Activated CD4-positive, alpha-beta T cell treated with anti-CD3 and anti-CD28 coated beads for 24 hours (primary cell): ENCODE measurements at regions not wholly inside any gene's neighbourhood (a gene's known extent, or its start where the extent isn't known, plus 50 kb on each side); places are given as distances from the start of the nearest gene placed in this dataset.

Experiments used
- DNase-seq, 2 donors: peaks; one replicate each; pipeline ENCODE4 v3.0.0-alpha.2; 2020; ENCODE audit warnings: low read depth in 2 of 2

- no peak for DNase-seq
Observed at GRCh38 chr1:228920831-228921230, 185.6 kb downstream of the RHOU start.

DNA sequence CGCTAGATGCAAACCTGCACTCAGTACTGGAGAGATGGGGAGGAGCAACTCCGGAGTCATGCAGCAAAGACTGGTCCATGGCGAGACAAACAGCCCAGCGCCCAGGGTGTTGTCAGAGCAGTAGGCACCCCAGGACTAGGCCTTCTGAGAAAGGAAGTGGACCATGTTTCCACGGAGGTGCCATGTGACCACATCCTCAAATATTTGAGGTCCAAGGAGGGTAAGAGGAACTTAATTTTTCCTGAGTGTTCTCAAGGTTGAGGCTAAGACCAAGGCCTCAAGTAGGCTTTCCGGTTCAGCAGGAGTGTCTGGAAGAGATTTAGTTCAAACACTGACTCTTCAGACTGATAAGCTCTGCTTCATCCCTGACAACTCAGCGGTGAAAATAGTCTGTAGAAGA lies 186.2 kb downstream of the RHOU start:
- no peak for DNase-seq

GRCh38 chr1:228922722-228923376 lies 187.6 kb downstream of the RHOU start:
- DNase-seq: no peak

DNA sequence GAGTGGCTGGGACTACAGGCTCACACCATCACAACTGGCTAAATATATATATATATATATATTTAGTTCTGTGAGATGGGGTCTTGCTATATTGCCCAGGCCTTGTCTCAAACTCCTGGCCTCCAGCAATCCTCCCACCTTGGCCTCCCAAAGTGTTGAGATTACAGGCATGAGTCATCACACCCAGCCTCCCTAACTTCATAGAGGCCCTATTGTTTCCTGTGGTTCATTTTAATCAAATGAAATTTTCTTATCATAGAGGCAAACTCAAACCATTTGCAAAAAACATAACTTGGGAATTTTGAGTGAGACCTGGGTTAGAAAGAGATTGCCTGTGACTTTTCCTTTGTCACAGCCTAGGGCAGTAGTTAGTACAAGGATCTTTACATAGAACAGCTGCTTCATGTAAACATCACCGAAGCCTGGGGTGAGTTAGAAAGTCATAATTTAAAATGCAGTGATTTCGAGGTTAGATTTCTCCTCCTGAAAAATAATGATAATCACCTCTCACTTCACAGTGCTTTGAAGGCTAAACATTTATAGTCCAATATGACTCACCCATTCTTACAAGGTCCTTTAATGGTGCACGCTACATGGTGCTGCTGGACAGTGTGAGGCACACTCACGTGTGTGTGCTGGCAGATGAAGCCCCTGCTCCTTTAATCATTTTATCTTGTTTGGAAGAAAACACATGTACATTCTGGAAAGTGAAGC lies 188.9 kb downstream of the RHOU start:
- DNase-seq: no peak

- no peak for DNase-seq
Observed at GRCh38 chr1:228925691-228926090, 190.4 kb downstream of the RHOU start.

- DNase-seq: no peak
Observed at GRCh38 chr1:228927421-228927820, 192.1 kb downstream of the RHOU start.

- no peak for DNase-seq
Observed at GRCh38 chr1:228927946-228928898, 192.9 kb downstream of the RHOU start.

- DNase-seq: no peak
Observed at GRCh38 chr1:228929476-228930027, 194.3 kb downstream of the RHOU start.

DNA sequence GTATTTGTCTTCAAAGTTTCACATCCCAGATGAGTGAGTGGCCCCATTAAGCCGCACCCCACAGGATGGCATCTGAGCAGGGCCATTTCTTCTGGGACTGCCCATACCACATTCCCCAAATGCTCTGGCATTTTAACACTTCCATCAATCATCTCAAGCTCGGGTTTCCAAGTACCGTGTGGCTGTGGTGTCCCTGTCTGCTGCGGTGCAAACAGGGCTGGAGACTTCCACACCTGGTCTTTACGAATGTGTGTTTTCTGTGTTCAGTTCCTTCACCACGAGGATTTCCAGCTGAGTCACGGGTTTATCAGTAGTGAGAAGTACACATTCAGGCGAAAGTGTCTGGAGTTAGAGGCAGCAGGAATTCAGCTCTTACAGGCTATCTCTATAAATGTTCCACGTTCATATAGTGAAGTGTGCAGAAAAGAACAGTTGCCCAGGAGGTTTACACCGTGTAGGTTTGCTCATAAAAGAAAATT lies 195.2 kb downstream of the RHOU start:
- no peak for DNase-seq

GRCh38 chr1:228933753-228934152 lies 198.5 kb downstream of the RHOU start:
- no peak for DNase-seq

DNA sequence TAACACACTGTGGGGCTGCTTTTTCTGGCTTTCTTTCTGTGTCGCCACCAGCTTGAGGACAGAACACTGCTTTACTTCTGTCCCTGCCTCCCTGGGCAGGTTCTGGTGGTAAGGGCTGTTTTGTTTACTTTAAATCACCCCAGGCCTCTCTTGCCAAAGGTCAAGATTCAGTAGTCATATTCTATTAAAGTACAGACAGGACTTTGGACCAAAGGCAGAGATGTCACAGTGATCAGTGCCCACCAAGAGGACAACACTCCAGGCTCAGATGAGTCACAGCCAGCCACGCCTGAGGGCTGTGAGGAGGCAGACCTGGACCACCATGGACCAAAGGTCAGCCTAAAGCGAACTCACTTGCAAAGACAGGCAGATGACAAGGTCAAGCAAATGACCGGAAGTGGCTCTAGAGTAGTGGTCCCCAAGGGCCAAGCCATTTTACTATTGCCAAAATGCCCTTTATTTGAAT lies 200.0 kb downstream of the RHOU start:
- DNase-seq: no peak

DNA sequence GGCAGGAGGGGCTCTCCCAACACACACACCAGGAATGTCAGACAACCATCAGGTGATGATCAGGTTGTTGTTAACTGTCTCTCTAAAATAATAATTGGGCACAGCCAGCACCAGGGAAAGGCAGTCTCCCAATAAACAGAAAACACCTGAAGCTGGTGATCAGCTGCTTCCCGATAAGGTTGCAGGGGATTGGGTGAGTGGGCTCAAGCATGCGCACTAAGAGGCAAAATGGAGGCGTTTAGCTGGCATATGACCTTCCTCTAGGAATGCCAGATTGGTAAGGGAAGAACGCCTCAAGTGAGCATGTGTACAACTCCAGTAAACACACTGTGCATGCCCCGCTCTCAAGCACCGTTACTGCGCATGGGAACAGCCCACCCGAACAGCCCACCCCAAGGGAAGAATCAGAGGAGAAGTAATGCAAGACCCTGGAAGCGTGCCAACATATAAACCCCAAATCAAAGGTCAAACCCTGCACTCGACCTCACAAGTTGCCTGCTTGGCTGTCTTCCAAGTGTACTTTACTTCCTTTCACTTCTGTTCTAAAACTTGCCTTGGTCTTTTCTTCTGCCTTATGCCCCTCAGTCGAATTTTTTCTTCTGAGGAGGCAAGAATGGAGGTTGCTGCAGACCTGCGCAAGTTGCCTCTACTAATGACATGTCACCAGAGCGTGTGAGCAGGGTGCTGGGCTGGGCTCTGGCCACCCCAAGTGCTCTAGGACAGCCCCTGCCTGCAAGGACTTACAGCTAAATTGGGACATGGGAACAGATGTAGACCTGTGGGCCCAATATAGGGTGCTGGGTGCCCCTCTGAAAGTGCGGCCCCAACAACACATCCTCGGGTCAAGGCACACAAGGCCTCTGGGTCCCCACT lies 200.8 kb downstream of the RHOU start:
- no peak for DNase-seq

DNA sequence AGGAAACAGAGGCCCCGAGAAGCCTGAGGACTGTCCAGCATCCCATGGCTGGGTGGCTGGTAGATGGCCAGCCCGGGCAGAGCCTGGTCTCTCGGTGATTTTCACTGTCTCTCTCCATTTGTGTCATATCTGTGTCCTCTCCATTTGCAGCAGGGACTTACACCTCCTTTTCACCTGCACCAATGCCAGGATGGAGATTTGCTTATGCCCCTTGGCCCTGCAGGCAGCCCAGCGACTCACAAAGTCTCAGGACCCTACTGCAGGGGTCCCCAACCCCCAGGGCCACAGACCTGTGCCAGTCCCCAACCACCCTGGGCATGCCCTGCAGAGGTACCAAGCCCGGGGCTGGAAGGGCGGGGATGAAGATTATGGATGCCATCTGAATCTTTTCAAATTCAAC lies 201.6 kb downstream of the RHOU start:
- DNase-seq: no peak

GRCh38 chr1:228937351-228937750 lies 202.1 kb downstream of the RHOU start:
- no peak for DNase-seq

DNA sequence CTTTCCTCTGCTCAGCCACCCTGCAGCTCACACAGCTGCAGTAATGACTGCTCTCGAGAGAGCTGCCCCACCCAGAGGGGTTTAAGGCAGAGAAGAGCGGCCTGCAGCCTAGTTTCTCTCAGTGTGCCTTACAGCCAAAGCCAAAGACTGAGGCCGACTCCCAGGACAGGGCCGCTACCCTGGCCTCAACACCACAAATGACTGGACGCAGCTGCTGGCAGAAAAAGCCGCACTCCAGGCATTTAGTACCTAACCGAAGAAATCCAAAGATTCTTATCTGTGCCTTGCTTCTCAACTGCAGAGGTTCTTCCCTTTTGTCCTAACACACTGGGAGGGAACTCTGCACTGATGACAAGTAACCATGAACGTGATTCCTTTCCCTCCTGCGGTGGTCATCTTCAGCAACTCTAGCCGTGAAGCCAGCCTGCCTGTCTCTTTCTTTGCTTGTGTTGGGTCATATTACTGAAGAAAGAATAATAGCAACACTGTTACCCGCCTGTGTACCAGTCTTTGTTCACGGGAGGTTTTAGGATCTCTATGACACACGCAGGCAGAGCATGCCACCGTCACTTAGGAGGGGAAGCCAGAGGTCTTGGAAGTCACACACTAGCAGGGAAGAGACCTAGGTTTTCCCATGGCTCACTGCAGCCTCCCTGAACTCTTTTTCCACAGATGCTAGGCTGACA lies 202.7 kb downstream of the RHOU start:
- DNase-seq: no peak

DNA sequence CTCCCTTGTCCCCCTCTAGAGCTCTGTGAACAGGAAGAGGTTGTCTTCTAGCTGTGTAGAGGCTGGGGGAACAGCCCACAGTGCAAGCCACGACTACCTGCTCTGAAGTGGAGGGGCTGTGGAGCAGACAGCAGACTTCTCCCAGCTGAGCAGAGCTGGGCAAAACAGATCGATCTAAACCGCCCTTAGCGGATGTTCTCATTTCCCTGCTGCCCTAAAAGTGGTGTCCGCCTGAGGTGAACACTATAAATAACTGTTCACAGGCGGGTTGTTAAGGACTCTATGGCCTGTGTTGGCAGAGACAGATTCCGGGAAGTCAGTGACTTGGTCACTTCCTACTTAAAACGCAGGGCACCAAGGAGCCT lies 203.2 kb downstream of the RHOU start:
- DNase-seq: no peak

DNA sequence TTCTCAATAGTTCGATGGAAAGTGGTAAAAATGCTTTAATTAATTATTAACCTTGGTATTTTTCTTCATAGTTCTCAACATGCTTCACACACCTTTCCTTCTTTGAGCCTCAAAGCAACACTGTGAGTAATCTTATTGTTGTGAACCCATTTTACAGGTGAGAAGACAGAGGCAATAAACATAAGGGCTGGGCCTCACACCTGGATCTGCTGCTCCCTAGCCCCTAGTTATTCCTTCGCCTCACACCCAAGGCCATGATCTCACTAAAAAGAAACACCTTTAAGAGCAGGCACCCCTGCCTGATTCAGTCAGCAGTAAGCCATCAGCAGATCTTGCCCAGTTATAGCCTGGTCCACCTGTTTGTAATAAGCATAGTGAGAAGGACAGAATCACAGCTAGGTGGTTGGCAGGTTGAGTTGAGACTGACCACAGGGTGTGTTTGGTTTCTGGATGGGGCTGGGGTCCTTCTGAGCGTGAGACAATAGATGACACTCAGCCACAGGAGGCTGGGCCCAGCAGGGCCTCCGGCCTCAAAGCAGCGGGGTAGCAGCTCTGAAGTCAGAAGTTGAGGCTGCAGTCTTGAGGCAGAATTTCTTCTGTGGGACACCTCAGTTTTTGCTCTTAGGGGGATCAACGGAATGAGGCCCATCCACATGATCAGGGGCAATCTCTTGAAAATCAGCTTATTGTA lies 203.9 kb downstream of the RHOU start:
- no peak for DNase-seq

GRCh38 chr1:228939881-228940392 lies 204.7 kb downstream of the RHOU start:
- no peak for DNase-seq

DNA sequence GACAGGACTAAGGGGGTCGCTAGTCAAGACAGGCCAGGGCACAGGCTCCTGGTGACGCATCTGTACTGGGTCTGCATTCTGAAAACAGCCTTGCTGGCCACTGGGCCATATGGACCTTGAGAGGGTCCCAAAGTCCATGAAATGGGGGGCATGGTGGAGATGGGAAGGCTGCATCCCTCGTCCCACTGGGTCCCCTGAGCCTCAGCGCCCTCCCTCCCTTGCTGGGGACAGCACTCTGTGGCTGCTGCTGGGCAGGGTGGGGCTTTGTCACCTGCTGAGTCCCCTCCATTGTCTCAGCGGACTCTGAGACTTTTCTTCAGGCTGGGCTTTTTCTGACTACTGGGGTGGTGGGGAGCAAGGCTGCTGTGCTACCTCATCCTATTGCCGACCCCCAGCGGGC lies 205.2 kb downstream of the RHOU start:
- no peak for DNase-seq

- no peak for DNase-seq
Observed at GRCh38 chr1:228940926-228941325, 205.6 kb downstream of the RHOU start.
